ENCODE measurements at regions not wholly inside any gene's neighbourhood (a gene's known extent, or its start where the extent isn't known, plus 50 kb on each side); places are given as distances from the start of the nearest gene placed in this dataset.

GRCh38 chr12:42761086-42761485 lies 171.5 kb upstream of the PRICKLE1 start:
- Mint-ChIP-seq H3K9me3 (ENCODE audit: unreplicated experiment) (no peaks in the 10 kb centered on the region), H3K36me3 (ENCODE audit: low read depth, unreplicated experiment) (no peaks in the 10 kb centered on the region), H3K27ac (ENCODE audit: unreplicated experiment) (no peak overlapping the region), H3K4me1 (ENCODE audit: unreplicated experiment) (peaks cover 3% of the 10 kb centered on the region), H3K4me3 (ENCODE audit: unreplicated experiment) (no peak overlapping the region), H3K27me3 (ENCODE audit: unreplicated experiment) (no peaks in the 10 kb centered on the region)
- TF ChIP-seq CTCF (IDR thresholded peaks at IDR 0.05; ENCODE audit: unreplicated experiment) = no peak
- DNase-seq (ENCODE audit: low spot score) = no peak

GRCh38 chr12:42760550-42760949 lies 171.0 kb upstream of the PRICKLE1 start:
- TF ChIP-seq CTCF (IDR thresholded peaks at IDR 0.05; ENCODE audit: unreplicated experiment) = no peak
- no peak overlapping the region for H3K27ac Mint-ChIP-seq (ENCODE audit: unreplicated experiment)
- H3K9me3 Mint-ChIP-seq (ENCODE audit: unreplicated experiment) = no peaks in the 10 kb centered on the region
- H3K4me3 Mint-ChIP-seq (ENCODE audit: unreplicated experiment) = no peak overlapping the region
- no peak for DNase-seq (ENCODE audit: low spot score)
- H3K36me3 Mint-ChIP-seq (ENCODE audit: low read depth, unreplicated experiment) = no peaks in the 10 kb centered on the region
- H3K27me3 Mint-ChIP-seq (ENCODE audit: unreplicated experiment) = no peaks in the 10 kb centered on the region
- H3K4me1 Mint-ChIP-seq (ENCODE audit: unreplicated experiment) = peaks cover 3% of the 10 kb centered on the region

- DNase-seq (ENCODE audit: low spot score) = no peak
- Mint-ChIP-seq H3K27me3 (ENCODE audit: unreplicated experiment) (no peaks in the 10 kb centered on the region), H3K36me3 (ENCODE audit: low read depth, unreplicated experiment) (no peaks in the 10 kb centered on the region), H3K9me3 (ENCODE audit: unreplicated experiment) (no peaks in the 10 kb centered on the region), H3K4me3 (ENCODE audit: unreplicated experiment) (no peak overlapping the region), H3K4me1 (ENCODE audit: unreplicated experiment) (peaks cover 3% of the 10 kb centered on the region), H3K27ac (ENCODE audit: unreplicated experiment) (no peak overlapping the region)
- TF ChIP-seq CTCF (IDR thresholded peaks at IDR 0.05; ENCODE audit: unreplicated experiment) = no peak
Observed at GRCh38 chr12:42759622-42760273, 170.2 kb upstream of the PRICKLE1 start.

- DNase-seq (ENCODE audit: low spot score) = no peak
- H3K27me3 Mint-ChIP-seq (ENCODE audit: unreplicated experiment) = no peaks in the 10 kb centered on the region
- H3K36me3 Mint-ChIP-seq (ENCODE audit: low read depth, unreplicated experiment) = no peaks in the 10 kb centered on the region
- no peak overlapping the region for H3K4me3 Mint-ChIP-seq (ENCODE audit: unreplicated experiment)
- TF ChIP-seq CTCF (IDR thresholded peaks at IDR 0.05; ENCODE audit: unreplicated experiment) = no peak
- H3K27ac Mint-ChIP-seq (ENCODE audit: unreplicated experiment) = no peak overlapping the region
- H3K9me3 Mint-ChIP-seq (ENCODE audit: unreplicated experiment) = no peaks in the 10 kb centered on the region
- H3K4me1 Mint-ChIP-seq (ENCODE audit: unreplicated experiment) = peaks cover 3% of the 10 kb centered on the region
Observed at GRCh38 chr12:42758806-42759205, 169.3 kb upstream of the PRICKLE1 start.

GRCh38 chr12:42757624-42758119 lies 168.1 kb upstream of the PRICKLE1 start:
- Mint-ChIP-seq H3K4me3 (ENCODE audit: unreplicated experiment) (no peak overlapping the region), H3K27ac (ENCODE audit: unreplicated experiment) (no peak overlapping the region), H3K36me3 (ENCODE audit: low read depth, unreplicated experiment) (no peaks in the 10 kb centered on the region), H3K4me1 (ENCODE audit: unreplicated experiment) (peaks cover 3% of the 10 kb centered on the region), H3K27me3 (ENCODE audit: unreplicated experiment) (no peaks in the 10 kb centered on the region), H3K9me3 (ENCODE audit: unreplicated experiment) (no peaks in the 10 kb centered on the region)
- no peak for TF ChIP-seq CTCF (IDR thresholded peaks at IDR 0.05; ENCODE audit: unreplicated experiment)
- DNase-seq (ENCODE audit: low spot score) = no peak

Data from endothelial cell (in vitro differentiated cells).